WTC11 (cell line): ENCODE measurements at regions not wholly inside any gene's neighbourhood (a gene's known extent, or its start where the extent isn't known, plus 50 kb on each side); places are given as distances from the start of the nearest gene placed in this dataset.
A peak's percentile ranks its signal among the peaks of the same experiment; 100 is the strongest.

Experiments
- ATAC-seq: fragments of 200-7000 bp; cut with Tn5 transposase; 2 replicates; pipeline ENCODE4 v1.10.0; 2021; ENCODE audit warnings: mild to moderate bottlenecking, moderate library complexity
- CTCF ChIA-PET: fragments of 300-600 bp; sonication (Branson Sonifier 250); formaldehyde crosslinking; loops from one replicate; lab custom pipeline; 2021; ENCODE audit warnings: antibody characterized with exemption; lab: Charles Lee
- POLR2A ChIA-PET: fragments of 350-600 bp; sonication (Branson Sonifier 250); formaldehyde crosslinking; loops from one replicate; lab custom pipeline; 2021; ENCODE audit warnings: antibody characterized with exemption; lab: Charles Lee
- DNase-seq: peaks from one replicate; pipeline ENCODE4 v3.0.0; 2021; ENCODE audit warnings: low spot score
- H3K27ac Mint-ChIP-seq: 2 replicates; pipeline ENCODE4 v1.8.0; 2021; ENCODE audit warnings: mixed read lengths
- H3K27me3 Mint-ChIP-seq: 2 replicates; pipeline ENCODE4 v1.8.0; 2021; ENCODE audit warnings: low read depth, mild to moderate bottlenecking, moderate library complexity, mixed read lengths
- H3K36me3 Mint-ChIP-seq: 2 replicates; pipeline ENCODE4 v1.8.0; 2021; ENCODE audit warnings: mixed read lengths
- H3K4me1 Mint-ChIP-seq: 2 replicates; pipeline ENCODE4 v1.8.0; 2022; ENCODE audit warnings: mixed read lengths
- H3K4me3 Mint-ChIP-seq: 2 replicates; pipeline ENCODE4 v1.8.0; 2021; ENCODE audit warnings: mild to moderate bottlenecking, moderate library complexity, mixed read lengths
- H3K9me3 Mint-ChIP-seq: 2 replicates; pipeline ENCODE4 v1.8.0; 2021; ENCODE audit warnings: mixed read lengths
- AFF4 ChIP-seq: sonication (generic); formaldehyde crosslinking; IDR thresholded peaks from 2 replicates; pipeline ENCODE4 v1.8.1; 2023; ENCODE audit warnings: mild to moderate bottlenecking, missing genetic modification reagents, borderline replicate concordance
- ARID4B ChIP-seq: sonication (generic); formaldehyde crosslinking; IDR thresholded peaks from 2 replicates; pipeline ENCODE4 v1.8.0; 2023; ENCODE audit warnings: missing genetic modification reagents, mild to moderate bottlenecking, borderline replicate concordance
- ATF1 ChIP-seq: sonication (generic); formaldehyde crosslinking; IDR thresholded peaks from 2 replicates; pipeline ENCODE4 v1.8.1; 2023; ENCODE audit warnings: mild to moderate bottlenecking, moderate library complexity, missing genetic modification reagents
- ATF2 ChIP-seq: sonication (generic); formaldehyde crosslinking; IDR thresholded peaks from 2 replicates; pipeline ENCODE4 v1.8.1; 2022; ENCODE audit warnings: low read depth, missing genetic modification reagents, borderline replicate concordance
- ATF3 ChIP-seq: sonication (generic); formaldehyde crosslinking; conservative IDR thresholded peaks from 2 replicates; pipeline ENCODE4 v1.8.1; 2022; ENCODE audit warnings: mild to moderate bottlenecking, missing genetic modification reagents
- CDX4 ChIP-seq: fragments of 250-450 bp; sonication (Bioruptor Pico); IDR thresholded peaks from 2 replicates; pipeline ENCODE4 v1.9.0; 2021; ENCODE audit warnings: moderate library complexity, mild to moderate bottlenecking, inconsistent platforms, borderline replicate concordance
- CREB1 ChIP-seq: sonication (generic); formaldehyde crosslinking; IDR thresholded peaks from 2 replicates; pipeline ENCODE4 v1.8.0; 2023; ENCODE audit warnings: mild to moderate bottlenecking, missing genetic modification reagents
- E2F5 ChIP-seq: sonication (generic); formaldehyde crosslinking; IDR thresholded peaks from 2 replicates; pipeline ENCODE4 v1.8.1; 2022; ENCODE audit warnings: mild to moderate bottlenecking, moderate library complexity, missing genetic modification reagents
- GTF2I ChIP-seq: fragments of 250-450 bp; sonication (Bioruptor Pico); conservative IDR thresholded peaks from 2 replicates; pipeline ENCODE4 v1.4.0; 2021; ENCODE audit warnings: mild to moderate bottlenecking
- MYBL2 ChIP-seq: sonication (generic); formaldehyde crosslinking; IDR thresholded peaks from 2 replicates; pipeline ENCODE4 v1.8.1; 2023; ENCODE audit warnings: mild to moderate bottlenecking, moderate library complexity, missing genetic modification reagents
- SMAD3 ChIP-seq: sonication (generic); formaldehyde crosslinking; IDR thresholded peaks from 2 replicates; pipeline ENCODE4 v1.8.0; 2022; ENCODE audit warnings: missing genetic modification reagents, mild to moderate bottlenecking, borderline replicate concordance
- SOX15 ChIP-seq: fragments of 250-450 bp; sonication (Bioruptor Pico); IDR thresholded peaks from 2 replicates; pipeline ENCODE4 v1.9.0; 2021; ENCODE audit warnings: mild to moderate bottlenecking
- SP1 ChIP-seq: sonication (generic); formaldehyde crosslinking; conservative IDR thresholded peaks from 2 replicates; pipeline ENCODE4 v1.8.1; 2022; ENCODE audit warnings: missing genetic modification reagents
- TEAD4 ChIP-seq: sonication (generic); formaldehyde crosslinking; IDR thresholded peaks from 2 replicates; pipeline ENCODE4 v1.8.0; 2022; ENCODE audit warnings: mild to moderate bottlenecking, missing genetic modification reagents
- USF1 ChIP-seq: sonication (generic); formaldehyde crosslinking; IDR thresholded peaks from 2 replicates; pipeline ENCODE4 v1.8.0; 2022; ENCODE audit warnings: mild to moderate bottlenecking, missing genetic modification reagents
- ZBTB21 ChIP-seq: sonication (generic); formaldehyde crosslinking; IDR thresholded peaks from 2 replicates; pipeline ENCODE4 v1.8.1; 2023; ENCODE audit warnings: mild to moderate bottlenecking, missing genetic modification reagents, borderline replicate concordance
- ZNF121 ChIP-seq: sonication (generic); formaldehyde crosslinking; IDR thresholded peaks from 2 replicates; pipeline ENCODE4 v1.8.0; 2023; ENCODE audit warnings: missing genetic modification reagents
- ZNF138 ChIP-seq: sonication (generic); formaldehyde crosslinking; conservative IDR thresholded peaks from 2 replicates; pipeline ENCODE4 v1.8.1; 2022; ENCODE audit warnings: mild to moderate bottlenecking, moderate library complexity, missing genetic modification reagents
- ZSCAN18 ChIP-seq: fragments of 250-450 bp; sonication (Bioruptor Pico); IDR thresholded peaks from 2 replicates; pipeline ENCODE4 v2.1.2; 2022; ENCODE audit warnings: mild to moderate bottlenecking, moderate library complexity

GRCh38 chr21:24046829-24047443, 1560.3 kb downstream of the MRPL39 start (continued):
- TF ChIP-seq ATF2 (CRISPR knock-in tag), result no peak
- no peak for TF ChIP-seq CREB1 (CRISPR knock-in tag)
- TF ChIP-seq ZNF121 (CRISPR knock-in tag), result no peak
- no peak for TF ChIP-seq CDX4 (CRISPR knock-in tag)
- no peak for TF ChIP-seq E2F5
- TF ChIP-seq GTF2I (CRISPR knock-in tag), result no peak
- TF ChIP-seq ZSCAN18 (CRISPR knock-in tag), result no peak
- TF ChIP-seq ZNF138 (CRISPR knock-in tag), result no peak

- DNase-seq (peak; percentile 9), ATAC-seq (no peak)
- peaks cover 3% of the 10 kb centered on the region for H3K4me1 Mint-ChIP-seq
- no peak overlapping the region for H3K4me3 Mint-ChIP-seq
- CTCF ChIA-PET, result interaction anchor here (0.8 to 1.5 kb wide), 5 partner anchors 10 to 573 kb away, joined by 3 to 10 read pairs (median 4); no protein-coding TSS in a partner anchor
- POLR2A ChIA-PET, result no interaction called here
- TF ChIP-seq SMAD3 (CRISPR knock-in tag), result no peak
- TF ChIP-seq ATF1 (CRISPR knock-in tag), result no peak
- no peak for TF ChIP-seq ARID4B (CRISPR knock-in tag)
- TF ChIP-seq AFF4 (CRISPR knock-in tag), result no peak
- no peak for TF ChIP-seq SP1 (CRISPR knock-in tag)
- no peak for TF ChIP-seq MYBL2
- TF ChIP-seq ZBTB21 (CRISPR knock-in tag), result no peak
- no peak for TF ChIP-seq TEAD4 (CRISPR knock-in tag)
- TF ChIP-seq ZSCAN18 (CRISPR knock-in tag), result no peak
- TF ChIP-seq SOX15 (CRISPR knock-in tag), result no peak
- no peak for TF ChIP-seq USF1 (CRISPR knock-in tag)
- no peak for TF ChIP-seq ATF3
- no peaks in the 10 kb centered on the region for H3K27me3 Mint-ChIP-seq
- H3K9me3 Mint-ChIP-seq, result peaks cover 30% of the 10 kb centered on the region
- H3K27ac Mint-ChIP-seq, result no peak overlapping the region
- peaks cover 11% of the 10 kb centered on the region for H3K36me3 Mint-ChIP-seq
Measured at GRCh38 chr21:24045775-24046215, 1561.5 kb downstream of the MRPL39 start.
